ENCODE measurements at regions not wholly inside any gene's neighbourhood (a gene's known extent, or its start where the extent isn't known, plus 50 kb on each side); places are given as distances from the start of the nearest gene placed in this dataset.

GRCh38 chr1:82542141-82542540 is 741.4 kb downstream of the ADGRL2 start:
- in situ Hi-C loops (cut with MboI; ENCODE audit: low pct_unique_long_range_greater_than_20kb, low sequenced_read_pairs, unreplicated experiment): no loop called here
- no peak for TF ChIP-seq CTCF (IDR thresholded peaks at IDR 0.05; ENCODE audit: extremely low read depth, insufficient read depth, missing control alignments)
- DNase-seq (ENCODE audit: low spot score): no peak

DNA sequence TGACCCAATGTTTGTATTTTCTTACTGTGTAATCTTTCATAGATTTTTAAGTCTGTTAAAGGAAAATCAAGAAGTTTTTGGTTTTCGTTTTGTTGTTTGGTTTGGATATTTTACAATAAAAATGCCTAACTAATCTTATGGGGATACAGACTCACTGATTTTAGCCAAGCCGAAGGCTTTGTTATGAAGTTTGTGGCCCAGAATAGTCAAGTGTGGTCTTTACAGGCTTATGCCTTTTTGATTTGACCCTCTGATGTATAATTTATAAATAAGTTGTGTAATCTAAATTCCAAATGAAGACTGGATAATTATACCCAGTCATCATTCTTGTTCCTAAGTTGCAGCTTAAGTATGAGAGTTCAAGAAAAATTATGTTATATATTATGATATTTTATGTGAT is 739.3 kb downstream of the ADGRL2 start:
- DNase-seq (ENCODE audit: low spot score): no peak
- in situ Hi-C loops (cut with MboI; ENCODE audit: low pct_unique_long_range_greater_than_20kb, low sequenced_read_pairs, unreplicated experiment): no loop called here
- TF ChIP-seq CTCF (IDR thresholded peaks at IDR 0.05; ENCODE audit: extremely low read depth, insufficient read depth, missing control alignments): no peak

GRCh38 chr1:82538876-82539275 is 738.1 kb downstream of the ADGRL2 start:
- in situ Hi-C loops (cut with MboI; ENCODE audit: low pct_unique_long_range_greater_than_20kb, low sequenced_read_pairs, unreplicated experiment): no loop called here
- DNase-seq (ENCODE audit: low spot score): no peak

DNA sequence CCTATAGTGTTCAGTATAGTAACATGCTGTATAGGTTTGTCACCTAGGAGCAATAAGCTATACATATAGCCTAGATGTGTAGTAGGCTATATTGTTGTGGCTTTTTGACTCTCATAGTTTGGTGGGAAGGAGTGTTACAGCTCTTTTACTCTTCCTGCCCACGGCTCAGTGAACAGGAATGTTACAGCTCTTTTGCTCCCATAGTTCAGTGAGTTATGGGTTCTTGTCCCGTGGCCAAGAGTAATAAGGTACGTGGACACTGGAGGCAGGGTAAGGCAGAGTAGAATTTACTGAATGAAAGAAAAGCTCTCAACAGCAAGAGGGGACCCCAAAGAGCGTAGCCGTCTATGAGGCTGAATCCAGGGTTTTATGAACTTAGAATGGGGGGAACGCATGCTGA is 734.3 kb downstream of the ADGRL2 start:
- no peak for DNase-seq (ENCODE audit: low spot score)
- in situ Hi-C loops (cut with MboI; ENCODE audit: low pct_unique_long_range_greater_than_20kb, low sequenced_read_pairs, unreplicated experiment): no loop called here
- TF ChIP-seq CTCF (IDR thresholded peaks at IDR 0.05; ENCODE audit: extremely low read depth, insufficient read depth, missing control alignments): no peak

More at GRCh38 chr1:82538876-82539275, 738.1 kb downstream of the ADGRL2 start:
- TF ChIP-seq CTCF (IDR thresholded peaks at IDR 0.05; ENCODE audit: extremely low read depth, insufficient read depth, missing control alignments): no peak

DNA sequence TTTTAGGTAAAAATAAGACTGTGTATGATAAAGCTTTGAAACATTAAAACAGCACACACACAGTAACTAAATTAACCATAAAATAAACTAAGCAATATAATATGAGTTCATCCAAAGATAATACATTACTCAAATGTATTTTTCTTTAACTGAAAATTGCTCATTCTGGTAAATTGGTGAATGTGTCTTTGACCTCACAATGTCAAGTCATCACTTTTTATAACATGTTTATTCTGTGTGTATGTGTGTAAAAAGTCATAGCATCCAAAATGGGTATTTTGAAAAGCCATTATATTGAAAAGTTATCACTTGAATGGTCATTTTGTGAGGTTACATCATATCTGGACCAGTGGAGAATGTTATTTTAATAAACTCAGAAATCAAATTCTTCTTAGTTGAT is 724.6 kb downstream of the ADGRL2 start:
- in situ Hi-C loops (cut with MboI; ENCODE audit: low pct_unique_long_range_greater_than_20kb, low sequenced_read_pairs, unreplicated experiment): no loop called here
- TF ChIP-seq CTCF (IDR thresholded peaks at IDR 0.05; ENCODE audit: extremely low read depth, insufficient read depth, missing control alignments): no peak
- no peak for DNase-seq (ENCODE audit: low spot score)

DNA sequence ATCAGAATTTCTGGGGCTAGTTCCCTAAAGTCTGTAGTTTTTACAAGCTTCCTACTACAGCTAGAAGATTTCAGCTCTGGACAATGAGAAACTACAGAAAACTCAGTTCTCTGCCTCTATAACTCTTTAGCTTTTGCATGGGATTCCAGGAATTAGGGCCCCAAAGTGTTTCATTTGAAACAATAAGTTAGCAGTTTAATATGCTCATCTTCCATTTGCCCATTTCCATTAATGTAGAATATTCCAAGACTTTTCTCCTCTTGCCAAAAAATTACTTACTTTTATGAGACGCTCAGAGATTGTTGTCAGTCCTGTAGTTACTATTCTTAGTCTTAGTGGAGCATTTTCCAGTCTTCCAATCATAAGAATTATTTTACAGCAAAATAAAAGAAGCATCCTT is 719.9 kb downstream of the ADGRL2 start:
- DNase-seq (ENCODE audit: low spot score): no peak
- in situ Hi-C loops (cut with MboI; ENCODE audit: low pct_unique_long_range_greater_than_20kb, low sequenced_read_pairs, unreplicated experiment): no loop called here
- TF ChIP-seq CTCF (IDR thresholded peaks at IDR 0.05; ENCODE audit: extremely low read depth, insufficient read depth, missing control alignments): no peak

- in situ Hi-C loops (cut with MboI; ENCODE audit: low pct_unique_long_range_greater_than_20kb, low sequenced_read_pairs, unreplicated experiment): no loop called here
- no peak for TF ChIP-seq CTCF (IDR thresholded peaks at IDR 0.05; ENCODE audit: extremely low read depth, insufficient read depth, missing control alignments)
- no peak for DNase-seq (ENCODE audit: low spot score)
These were observed 716.9 kb downstream of the ADGRL2 start for GRCh38 chr1:82517586-82517985.

All from GM13977 (cell line).